NCI-H2107 (cell line): ENCODE measurements at regions not wholly inside any gene's neighbourhood (a gene's known extent, or its start where the extent isn't known, plus 50 kb on each side); places are given as distances from the start of the nearest gene placed in this dataset.

ENCODE experiments used
- DNase-seq: peaks from one replicate; lab custom pipeline; 2025; lab: John Stamatoyannopoulos, UW

DNA sequence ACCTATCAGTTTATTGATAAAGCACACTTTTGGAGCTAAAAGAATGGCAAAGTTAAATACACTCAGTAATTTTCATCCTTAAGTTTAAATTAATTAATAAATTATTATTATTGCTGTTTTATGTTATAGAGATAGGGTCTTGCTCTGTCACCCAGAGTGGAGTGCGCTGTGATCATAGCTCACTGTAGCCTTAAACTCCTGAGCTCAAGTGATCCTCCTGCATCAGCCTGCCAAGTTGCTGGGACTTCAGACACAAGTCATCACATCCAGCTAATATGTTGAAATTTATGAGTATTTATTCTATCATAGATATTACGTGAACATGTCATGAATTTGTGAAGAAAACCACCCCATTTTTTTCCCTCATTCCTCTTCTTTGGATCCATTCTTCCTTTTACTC lies 64.2 kb downstream of the GJA1 start:
- no peak for DNase-seq

DNA sequence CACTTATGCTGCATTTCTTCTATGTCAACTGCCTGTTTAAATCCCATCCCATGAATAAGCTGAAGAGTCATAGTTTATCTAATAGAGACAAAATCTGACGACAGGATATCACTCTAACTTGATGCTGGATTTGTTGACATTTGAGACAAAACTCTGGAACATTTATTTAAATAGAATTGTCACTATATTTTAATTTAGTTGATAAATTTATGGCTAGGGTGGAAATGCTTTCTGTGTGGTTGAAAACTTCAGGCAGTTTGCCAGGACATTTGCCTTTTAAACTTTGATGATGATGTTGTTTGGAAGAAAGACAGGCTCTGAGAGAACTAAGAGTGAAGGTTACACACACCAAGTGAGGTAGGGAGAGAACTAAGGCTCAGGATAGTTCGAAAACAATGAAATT lies 68.1 kb downstream of the GJA1 start:
- DNase-seq: no peak

DNA sequence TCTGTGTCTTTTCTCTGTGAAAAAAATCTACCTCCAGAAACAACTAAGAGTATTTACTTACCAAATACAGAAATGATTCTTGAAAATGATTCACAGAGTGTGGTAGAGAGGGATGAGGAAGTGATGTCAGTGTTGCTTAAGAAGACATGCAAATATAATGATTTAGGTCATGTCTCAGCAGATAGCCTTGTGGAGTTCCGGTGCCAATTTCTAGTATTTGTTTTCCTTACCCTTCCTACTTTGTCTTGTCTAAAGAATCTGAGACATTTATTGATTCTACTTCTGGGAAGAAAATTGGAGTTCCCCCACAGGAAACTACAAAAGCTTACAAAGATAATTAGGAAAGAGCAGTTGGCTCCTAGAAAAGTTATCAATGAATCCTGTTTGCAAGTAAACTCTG lies 68.8 kb downstream of the GJA1 start:
- DNase-seq: no peak

DNA sequence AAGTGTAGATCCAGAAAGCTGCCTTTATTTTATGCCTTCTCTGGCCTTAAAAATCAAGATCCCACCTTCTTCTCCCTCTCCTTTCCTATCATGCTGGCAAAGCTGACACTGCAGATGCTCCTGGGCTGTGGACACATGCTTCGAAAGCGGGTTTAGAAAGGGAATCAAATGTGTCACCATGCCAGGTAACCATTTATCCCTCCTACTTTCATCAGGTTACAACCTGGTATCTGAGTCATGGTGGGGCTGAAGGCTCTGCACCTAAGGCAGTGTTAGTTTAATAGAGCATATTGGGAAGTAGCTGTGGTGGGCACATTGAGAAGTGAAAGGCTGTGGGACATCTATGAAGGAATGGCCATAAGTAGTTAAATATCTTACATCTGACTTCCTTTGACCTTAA lies 69.8 kb downstream of the GJA1 start:
- no peak for DNase-seq

DNA sequence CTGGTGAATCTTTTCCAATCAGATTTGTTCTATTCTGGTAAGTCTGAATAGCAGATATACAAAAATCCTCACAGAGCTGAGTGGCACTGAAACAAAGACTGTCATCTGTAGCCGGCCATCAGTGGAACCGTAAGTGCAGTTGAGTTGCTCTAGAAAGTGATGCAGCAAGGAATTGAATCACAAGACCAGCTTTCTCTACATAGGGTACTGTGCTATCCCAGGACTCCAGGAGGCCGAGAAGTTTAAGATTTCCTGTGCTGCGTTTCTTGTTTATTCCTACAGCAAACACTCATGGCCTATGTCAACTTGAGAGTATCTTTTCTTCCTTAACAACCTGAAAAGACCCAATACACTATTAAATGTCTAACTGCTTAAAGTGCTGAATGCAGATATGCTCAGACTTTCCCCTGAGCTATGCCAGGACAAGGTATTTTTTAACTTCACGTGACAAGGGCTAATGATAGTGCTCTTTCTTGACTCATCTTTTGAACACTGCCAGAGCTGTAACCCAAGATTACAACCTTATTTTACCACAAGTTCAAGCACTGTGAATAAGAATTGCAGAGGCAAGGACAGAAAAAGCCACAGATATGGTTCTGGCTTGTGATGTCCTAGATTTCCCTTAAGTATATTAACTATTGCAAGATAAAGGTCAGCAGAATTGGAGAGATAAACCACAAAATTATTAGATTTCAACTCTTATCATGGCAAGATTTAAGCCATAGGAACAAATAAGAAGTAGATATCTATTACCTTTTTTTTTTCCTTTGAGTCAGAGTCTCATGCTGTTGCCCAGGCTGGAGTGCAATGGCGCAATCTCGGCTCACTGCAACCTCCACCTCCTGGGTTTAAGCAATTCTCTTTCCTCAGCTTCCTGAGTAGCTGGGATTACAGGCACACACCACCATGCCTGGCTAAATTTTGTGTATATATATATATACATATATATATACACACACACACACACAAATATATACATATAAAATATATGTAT lies 71.6 kb downstream of the GJA1 start:
- no peak for DNase-seq

DNA sequence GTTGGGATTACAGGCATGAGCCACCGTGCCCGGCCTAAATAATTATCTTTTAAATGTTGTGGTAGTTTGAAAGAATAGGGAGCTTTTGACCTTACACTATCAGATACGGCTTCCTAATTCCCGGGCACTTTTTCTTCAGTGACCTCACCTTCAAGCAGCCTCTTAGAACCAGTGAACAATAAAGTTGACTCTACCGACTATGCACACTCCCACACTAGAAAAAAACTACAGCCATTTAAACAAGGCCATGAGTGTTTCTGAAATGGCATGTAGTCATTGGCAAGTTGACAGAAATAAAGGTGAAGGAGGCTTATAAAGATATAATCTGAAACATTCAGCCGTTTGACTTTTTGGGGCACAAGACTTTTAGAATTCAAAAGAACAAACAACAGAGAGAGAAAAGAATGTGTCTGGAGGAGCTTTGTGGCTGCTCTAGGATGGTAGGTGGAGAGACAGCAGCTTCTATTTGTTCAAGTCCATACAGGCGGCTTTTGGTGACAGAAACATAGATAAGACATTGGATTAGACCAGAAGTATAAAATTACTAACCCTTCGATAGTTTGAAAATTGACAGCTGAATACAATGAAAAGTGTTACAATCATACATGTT lies 75.2 kb downstream of the GJA1 start:
- DNase-seq: no peak

DNA sequence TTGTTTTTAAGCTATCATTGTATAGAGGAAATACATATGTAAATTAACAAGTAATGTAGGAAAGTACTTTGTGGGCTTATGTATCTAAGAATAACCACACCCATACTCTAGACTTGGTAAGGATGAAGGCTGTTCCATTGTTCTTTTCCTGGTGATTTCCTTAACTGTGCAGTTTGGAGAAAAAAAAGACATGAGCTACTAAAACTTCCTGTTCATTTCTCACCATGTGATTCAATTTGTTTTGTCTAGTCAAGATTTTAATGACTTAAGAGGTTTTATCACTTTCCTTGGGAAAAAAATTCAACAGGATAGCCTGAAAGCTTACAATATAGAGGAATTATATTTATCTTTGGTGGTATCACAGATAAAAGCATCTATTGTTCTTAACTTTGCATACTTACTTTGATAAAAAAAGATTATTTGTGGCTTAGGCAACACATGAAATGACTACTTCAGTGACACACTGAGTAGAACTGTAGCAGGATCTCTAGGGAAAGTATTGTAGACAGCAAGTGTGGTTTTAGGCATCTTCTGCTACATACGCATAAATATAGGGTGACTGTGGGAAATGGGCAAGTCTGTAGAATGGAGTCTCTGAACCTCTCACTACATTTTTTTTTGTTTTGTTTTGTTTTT lies 80.3 kb downstream of the GJA1 start:
- no peak for DNase-seq

DNA sequence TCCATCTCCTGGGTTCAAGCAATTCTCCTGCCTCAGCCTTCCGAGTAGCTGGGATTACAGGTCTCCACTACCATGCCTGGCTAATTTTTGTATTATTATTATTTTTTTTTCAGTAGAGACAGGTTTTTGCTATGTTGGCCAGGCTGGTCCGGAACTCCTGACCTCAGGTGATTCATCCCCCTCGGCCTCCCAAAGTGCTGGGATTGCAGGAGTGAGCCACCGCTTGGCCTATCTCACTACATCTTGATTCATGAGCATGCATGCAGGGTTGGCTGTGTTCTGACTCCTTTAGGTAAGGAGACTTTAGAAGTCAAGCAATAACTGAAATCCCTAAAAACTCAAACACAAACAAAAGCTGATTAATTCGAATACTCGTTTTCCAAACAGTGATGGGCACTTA lies 80.9 kb downstream of the GJA1 start:
- DNase-seq: no peak

DNA sequence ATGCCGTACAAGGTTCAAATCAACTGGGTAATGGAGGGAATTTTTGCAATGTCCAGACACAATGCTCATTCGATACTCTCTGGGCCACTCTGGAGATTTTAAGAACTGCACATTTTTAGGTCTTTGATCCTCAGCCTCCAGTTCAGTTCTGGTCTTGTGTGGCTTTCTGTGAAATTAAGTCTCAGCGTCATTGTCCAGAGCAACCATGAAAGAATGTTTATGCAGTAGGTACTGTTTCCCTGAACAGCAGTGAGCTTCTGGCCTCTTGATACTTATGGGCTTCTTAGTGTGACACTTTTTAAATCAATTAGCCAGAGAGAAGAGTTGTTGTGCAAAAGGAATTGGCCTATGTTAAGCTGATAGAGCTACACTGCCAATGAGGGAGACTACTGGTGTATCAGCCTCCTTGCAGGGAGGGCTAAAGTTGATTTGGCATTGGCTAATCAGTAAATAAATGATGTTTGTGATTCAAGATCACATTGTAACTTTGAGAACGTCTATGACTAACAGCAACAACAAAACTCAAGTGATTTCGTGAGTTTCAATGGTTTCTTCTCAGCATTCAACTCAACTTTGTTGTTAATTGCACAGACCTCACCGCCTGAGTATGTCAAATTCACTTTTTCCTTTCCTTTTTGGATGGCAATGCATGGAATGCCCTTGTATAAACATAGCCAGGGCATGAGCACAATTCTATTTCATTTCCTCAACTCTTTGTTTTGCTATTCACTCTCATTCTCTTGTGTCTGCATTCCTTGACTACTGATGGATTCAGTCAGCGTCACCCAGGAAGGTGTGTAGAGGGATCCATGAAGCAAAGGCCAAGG lies 85.1 kb downstream of the GJA1 start:
- DNase-seq: no peak

DNA sequence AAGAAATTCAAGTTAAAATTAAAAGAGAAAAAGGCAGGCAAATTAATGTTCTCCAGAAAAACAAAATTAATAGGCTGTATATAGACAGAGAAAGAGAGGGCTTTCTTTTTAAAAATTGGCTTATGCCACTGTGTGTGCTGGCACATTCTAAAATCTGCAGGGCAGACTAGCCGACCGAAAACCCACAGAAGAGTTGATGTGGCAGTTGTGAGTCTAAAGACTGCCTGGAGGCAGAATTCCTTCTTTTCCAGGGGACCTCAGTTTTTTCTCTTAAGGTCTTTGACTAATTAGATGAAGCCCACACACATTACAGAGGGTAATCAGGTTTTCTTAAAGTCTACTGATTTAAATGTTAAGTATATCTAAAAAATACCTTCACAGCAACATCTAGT lies 85.7 kb downstream of the GJA1 start:
- DNase-seq: no peak

DNA sequence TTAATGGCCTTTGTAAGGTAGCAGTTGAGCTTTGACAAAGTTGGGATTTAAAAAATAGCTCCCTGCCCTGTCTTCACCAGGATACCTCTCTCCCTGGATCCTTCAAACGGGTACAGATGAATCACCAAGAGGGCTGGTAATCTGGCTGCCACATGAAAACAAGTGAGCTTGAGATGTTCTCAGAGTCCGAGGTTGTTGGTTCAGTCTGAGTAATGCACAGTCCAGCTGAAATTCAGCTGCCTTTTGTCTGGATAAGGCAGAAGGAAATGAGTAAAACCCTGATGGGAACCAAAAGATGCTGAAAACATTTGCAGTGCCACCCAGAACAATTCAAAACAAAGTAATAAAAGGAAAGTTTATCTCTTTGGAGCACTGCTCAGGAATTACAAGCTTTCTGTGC lies 86.8 kb downstream of the GJA1 start:
- no peak for DNase-seq

DNA sequence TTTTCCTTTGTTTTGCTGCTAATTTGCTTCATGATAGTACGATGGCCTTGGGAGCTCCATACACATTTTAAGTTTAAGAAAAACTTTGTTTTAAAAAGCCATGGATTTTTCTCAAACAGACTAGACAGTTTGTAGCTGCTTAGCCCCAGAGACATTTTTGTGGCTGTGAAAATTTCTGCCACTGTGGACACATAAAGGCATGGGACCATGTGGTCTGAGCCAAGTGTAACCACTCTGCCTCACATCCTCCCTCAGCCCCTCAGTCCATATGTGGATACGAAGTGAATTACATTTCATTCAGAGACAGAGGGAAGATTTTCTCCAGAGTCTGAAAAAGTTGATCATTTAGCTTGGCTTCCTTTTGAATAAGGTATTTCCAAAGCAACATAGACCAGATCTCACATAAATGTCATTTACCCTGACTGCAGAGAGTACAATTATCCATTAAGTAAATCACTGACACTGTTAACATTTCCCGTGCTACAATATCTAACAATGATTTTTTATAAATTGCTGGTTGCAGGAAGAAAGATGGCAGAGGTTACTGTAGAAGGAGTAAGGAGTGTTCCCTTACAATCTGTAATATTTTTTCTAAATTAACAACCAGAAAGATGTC lies 87.4 kb downstream of the GJA1 start:
- DNase-seq: no peak

DNA sequence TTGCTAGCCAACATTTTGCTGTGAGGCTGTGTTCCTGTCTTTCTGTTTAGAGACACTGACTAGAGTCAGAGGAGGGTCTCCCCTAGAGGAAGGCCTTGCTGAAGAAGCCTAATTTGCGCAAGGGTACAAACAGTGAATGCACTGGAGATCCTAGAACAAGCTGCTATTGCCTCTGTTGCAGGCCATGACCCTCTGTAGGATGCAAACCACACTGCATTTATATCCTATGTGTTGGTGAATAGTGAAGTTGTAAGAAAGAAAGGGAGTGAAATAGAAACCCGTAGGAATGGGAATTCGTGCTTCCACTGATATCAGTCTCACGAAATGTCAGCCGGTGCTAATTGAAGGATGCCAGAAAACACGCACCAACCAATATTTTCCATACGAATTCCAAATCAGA lies 88.2 kb downstream of the GJA1 start:
- no peak for DNase-seq

DNA sequence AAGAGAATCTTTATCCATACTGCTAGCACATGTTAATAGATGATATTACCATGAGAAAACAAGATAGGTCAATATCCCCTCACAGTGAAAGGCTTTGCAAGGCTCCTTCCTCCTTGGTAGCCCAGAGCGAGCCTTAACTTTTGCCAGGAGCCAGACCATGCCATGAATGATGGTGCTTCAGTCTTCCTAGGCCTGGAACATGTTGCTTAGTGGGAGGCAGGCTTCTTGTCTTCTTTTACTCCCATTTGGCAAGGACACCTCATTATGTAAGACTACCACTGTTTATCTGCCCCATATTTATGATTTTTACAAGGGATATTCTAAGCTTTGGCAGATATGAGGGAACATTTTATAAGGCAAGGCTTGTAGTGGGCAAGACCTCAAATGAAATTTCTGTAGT lies 90.8 kb downstream of the GJA1 start:
- no peak for DNase-seq

DNA sequence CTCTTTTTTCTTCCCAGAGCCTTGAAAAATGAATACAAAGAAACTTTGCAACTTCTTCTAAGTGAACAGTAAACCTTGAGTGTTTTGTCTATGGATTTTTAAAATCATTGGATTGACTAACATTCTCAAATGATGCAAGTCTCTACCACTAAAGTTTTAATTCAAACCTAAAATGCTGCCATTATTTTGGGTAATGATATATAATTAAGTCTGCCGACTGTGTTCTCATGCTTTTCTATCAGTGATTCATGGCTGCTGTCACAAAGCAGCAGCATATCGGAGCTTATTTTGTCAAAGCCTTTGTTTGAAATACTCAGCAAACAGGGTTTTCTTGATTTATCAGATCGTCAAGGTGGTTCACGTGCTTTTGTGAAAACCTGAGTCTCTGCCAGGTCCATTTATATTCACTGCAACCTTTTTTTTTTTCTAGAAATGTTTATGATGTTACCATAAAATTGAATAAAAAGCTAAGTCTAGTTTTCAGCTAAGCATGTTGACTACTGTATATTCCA lies 96.3 kb downstream of the GJA1 start:
- no peak for DNase-seq

DNA sequence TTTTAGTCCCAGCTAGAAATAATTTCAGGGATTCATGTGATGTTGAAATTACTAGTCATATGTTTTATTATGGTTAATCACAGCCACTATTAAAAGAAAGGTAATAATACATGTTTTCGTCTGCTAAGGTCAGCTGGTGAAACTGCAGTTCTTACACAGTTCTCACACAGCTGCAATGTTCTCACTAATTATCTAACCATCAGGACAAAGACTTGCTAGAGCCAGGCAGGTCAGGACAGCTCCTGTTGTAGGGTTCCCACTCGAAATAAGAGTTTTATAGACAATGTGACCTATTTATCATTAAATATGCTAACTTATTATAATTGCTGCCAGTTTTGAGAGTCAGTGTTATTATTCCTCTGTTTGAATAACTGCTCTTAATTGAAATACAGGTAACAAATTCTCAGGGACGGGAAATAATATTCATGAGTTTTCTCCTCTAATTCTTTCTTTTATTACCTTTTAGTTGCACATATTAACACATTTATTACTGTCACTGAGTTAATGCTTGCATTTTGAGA lies 97.9 kb downstream of the GJA1 start:
- DNase-seq: no peak

DNA sequence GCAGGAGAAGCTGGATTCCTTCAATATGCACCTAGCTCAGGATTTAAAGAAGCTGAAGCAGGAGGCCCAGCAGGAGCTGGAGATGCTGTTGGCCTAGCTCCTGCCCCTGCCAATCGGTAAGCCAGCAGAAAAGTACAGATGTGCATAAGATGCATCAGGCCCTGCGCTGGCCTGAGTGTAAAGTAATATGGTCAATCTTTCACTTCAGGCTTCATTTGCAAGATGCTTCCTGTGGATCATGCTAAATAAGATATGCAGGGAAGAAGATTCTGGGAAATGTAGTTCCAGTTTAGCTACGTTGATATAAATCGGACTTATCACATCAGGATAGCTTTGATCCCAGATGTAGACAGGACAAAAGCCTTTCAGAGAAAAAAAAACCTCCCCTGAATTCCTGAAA lies 100.3 kb downstream of the GJA1 start:
- no peak for DNase-seq

DNA sequence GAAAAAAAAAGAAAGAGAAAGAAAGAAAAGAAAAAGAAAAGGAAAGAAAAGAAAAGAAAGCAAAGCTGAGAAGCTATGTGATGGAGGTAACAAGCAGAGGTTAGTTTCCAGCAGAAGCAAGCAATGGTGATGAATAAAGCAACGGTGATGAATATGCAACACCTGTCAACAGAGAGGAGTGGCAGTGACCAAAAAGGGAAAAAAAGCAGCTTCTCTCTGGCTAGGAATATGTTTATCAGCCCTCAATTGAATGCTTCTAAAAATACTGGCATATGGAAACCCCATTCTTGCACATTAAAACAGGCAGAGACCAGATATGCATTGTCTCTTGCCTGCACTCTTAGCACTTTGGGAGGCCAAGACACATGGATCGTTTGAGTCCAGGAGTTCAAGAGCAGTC lies 100.9 kb downstream of the GJA1 start:
- no peak for DNase-seq

DNA sequence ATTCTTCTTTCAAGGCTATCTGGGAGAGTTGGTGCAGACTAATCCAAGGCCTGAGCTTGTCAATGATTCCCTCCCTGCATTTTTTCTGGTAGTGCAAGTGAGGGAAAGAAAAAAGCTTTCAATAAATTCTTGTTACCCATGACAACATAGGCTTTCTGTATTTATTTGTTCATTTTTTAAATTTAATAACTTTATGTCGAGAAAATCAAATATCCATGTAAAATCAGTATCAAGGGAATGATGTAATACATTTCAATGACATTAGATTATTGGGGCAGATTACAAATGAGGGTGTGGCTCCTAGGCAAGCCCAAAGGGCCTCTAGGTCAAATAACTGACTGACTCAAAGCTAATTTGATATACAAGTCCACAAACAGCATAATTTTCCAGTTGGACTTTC lies 104.0 kb downstream of the GJA1 start:
- no peak for DNase-seq

DNA sequence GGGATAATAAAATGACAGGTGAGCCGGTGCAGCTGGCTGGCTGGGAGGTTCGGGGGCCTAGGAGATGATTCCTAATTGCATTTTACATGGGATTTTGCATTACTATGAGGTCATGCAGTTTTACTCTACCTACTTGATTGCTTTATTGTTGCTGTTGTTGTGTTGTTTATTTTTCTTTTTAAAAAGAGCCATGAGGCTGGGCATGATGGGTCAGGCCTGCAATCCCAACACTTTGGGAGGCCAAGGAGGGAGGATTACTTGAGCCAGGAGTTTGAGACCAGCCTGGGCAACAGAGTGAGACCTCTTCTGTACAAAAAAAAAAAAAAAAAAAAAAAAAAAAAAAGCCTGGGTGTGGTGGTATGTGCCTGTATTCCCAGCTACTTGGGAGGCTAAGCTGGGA lies 104.8 kb downstream of the GJA1 start:
- DNase-seq: no peak

DNA sequence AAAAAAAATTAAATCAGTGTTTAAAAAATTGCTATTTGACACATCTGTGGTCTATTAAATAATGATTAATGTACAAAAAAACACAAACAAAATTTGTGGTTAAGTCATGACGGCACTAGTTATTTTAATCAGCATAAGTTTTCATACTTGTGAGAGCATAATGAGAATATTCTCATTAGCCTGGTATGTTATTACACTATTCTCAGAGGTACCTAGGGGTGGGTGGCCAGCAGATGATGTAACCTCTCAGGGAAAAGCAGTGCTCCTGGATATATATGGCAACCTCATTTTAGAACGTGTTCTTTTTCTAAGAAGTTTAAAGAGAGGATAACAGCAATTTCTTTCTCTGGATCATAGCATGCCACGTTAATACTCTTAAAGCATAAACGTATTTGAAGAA lies 109.2 kb downstream of the GJA1 start:
- no peak for DNase-seq
